GM04504 (cell line): ENCODE measurements at regions not wholly inside any gene's neighbourhood (a gene's known extent, or its start where the extent isn't known, plus 50 kb on each side); places are given as distances from the start of the nearest gene placed in this dataset.

Experiments
- DNase-seq: peaks from one replicate; pipeline ENCODE4 v3.0.0-alpha.2; 2012; ENCODE audit warnings: low read depth

- DNase-seq: no peak
Observed at GRCh38 chr17:72409405-72410002, 288.7 kb downstream of the SOX9 start.

GRCh38 chr17:72411124-72411563 lies 290.3 kb downstream of the SOX9 start:
- DNase-seq: no peak

GRCh38 chr17:72412650-72413076 lies 291.8 kb downstream of the SOX9 start:
- DNase-seq: no peak

- DNase-seq: no peak
Observed at GRCh38 chr17:72413077-72414031, 292.5 kb downstream of the SOX9 start.

- DNase-seq: no peak
Observed at GRCh38 chr17:72414032-72414396, 293.2 kb downstream of the SOX9 start.

- DNase-seq: no peak
Observed at GRCh38 chr17:72414967-72415853, 294.4 kb downstream of the SOX9 start.

GRCh38 chr17:72416054-72416675 lies 295.3 kb downstream of the SOX9 start:
- no peak for DNase-seq

- DNase-seq: no peak
Observed at GRCh38 chr17:72416905-72417304, 296.1 kb downstream of the SOX9 start.

GRCh38 chr17:72417627-72418026 lies 296.8 kb downstream of the SOX9 start:
- DNase-seq: no peak

GRCh38 chr17:72419866-72420774 lies 299.3 kb downstream of the SOX9 start:
- DNase-seq: no peak

- DNase-seq: no peak
Observed at GRCh38 chr17:72420775-72421127, 299.9 kb downstream of the SOX9 start.

- peak; percentile 88 for DNase-seq
Observed at GRCh38 chr17:72421128-72422092, 300.6 kb downstream of the SOX9 start.

- DNase-seq: no peak
Observed at GRCh38 chr17:72422204-72422504, 301.3 kb downstream of the SOX9 start.

GRCh38 chr17:72422505-72423285 lies 301.9 kb downstream of the SOX9 start:
- DNase-seq: peak; percentile 90

- no peak for DNase-seq
Observed at GRCh38 chr17:72423286-72423589, 302.4 kb downstream of the SOX9 start.

- no peak for DNase-seq
Observed at GRCh38 chr17:72423718-72424117, 302.9 kb downstream of the SOX9 start.

- DNase-seq: no peak
Observed at GRCh38 chr17:72424505-72425117, 303.8 kb downstream of the SOX9 start.

- no peak for DNase-seq
Observed at GRCh38 chr17:72425133-72425793, 304.4 kb downstream of the SOX9 start.
